Colonic mucosa (tissue), 4 donors: ENCODE measurements at regions not wholly inside any gene's neighbourhood (a gene's known extent, or its start where the extent isn't known, plus 50 kb on each side); places are given as distances from the start of the nearest gene placed in this dataset.
A peak's percentile ranks its signal among the peaks of the same experiment; 100 is the strongest.

Source experiments
- DNase-seq: peaks from one replicate; pipeline ENCODE4 v3.0.0-alpha.2; 2020
- H3K27ac ChIP-seq: fragments of 200-600 bp; one replicate; pipeline ENCODE4 v1.8.0; 2021
- H3K27me3 ChIP-seq: fragments of 200-600 bp; one replicate; pipeline ENCODE4 v1.8.0; 2021
- H3K36me3 ChIP-seq: fragments of 200-600 bp; one replicate; pipeline ENCODE4 v1.8.0; 2021
- H3K4me1 ChIP-seq: fragments of 200-600 bp; one replicate; pipeline ENCODE4 v1.8.0; 2021; ENCODE audit warnings: mild to moderate bottlenecking
- H3K4me3 ChIP-seq: fragments of 200-600 bp; one replicate; pipeline ENCODE4 v1.8.0; 2021
- H3K9ac ChIP-seq, 2 donors: one replicate each; pipeline ENCODE4 v1.7.0; 2013; ENCODE audit warnings: control low read depth in 2 of 2, low read depth in 2 of 2, low read length in 2 of 2
- H3K9me3 ChIP-seq: fragments of 200-600 bp; one replicate; pipeline ENCODE4 v1.8.0; 2021
- CTCF ChIP-seq: fragments of 200-600 bp; IDR thresholded peaks from one replicate; pipeline ENCODE4 v1.8.0; 2022; ENCODE audit warnings: antibody characterized with exemption, mild to moderate bottlenecking
- intact Hi-C: fragments of 100-400 bp; cut with DNase I; formaldehyde crosslinking; loops from one replicate; pipeline ENCODE4 v1.14.1; 2022
- donor health status: healthy.
- donor health status: DM: no; HTN: no; CAD: no.
- donor health status: DM: no; HTN: no; CAD: no.

GRCh38 chr6:11318835-11319813 lies 86.7 kb upstream of the NEDD9 start:
- no peak for TF ChIP-seq CTCF
- no peaks in the 10 kb centered on the region for H3K36me3 ChIP-seq
- H3K4me1 ChIP-seq, result no peaks in the 10 kb centered on the region
- DNase-seq, result no peak
- peak overlapping the region in 1 of 2 donors; percentile 23 for H3K9ac ChIP-seq
- no peaks in the 10 kb centered on the region for H3K27me3 ChIP-seq
- H3K4me3 ChIP-seq, result no peak overlapping the region
- H3K9me3 ChIP-seq, result no peaks in the 10 kb centered on the region
- H3K27ac ChIP-seq, result peak overlapping the region; percentile 31
- intact Hi-C loops, result no loop called here

GRCh38 chr6:11317885-11318771 lies 85.7 kb upstream of the NEDD9 start:
- TF ChIP-seq CTCF, result no peak
- Histone ChIP-seq H3K27ac (peak overlapping the region; percentile 31), H3K27me3 (no peaks in the 10 kb centered on the region), H3K4me3 (no peak overlapping the region), H3K36me3 (no peaks in the 10 kb centered on the region), H3K9ac (no peak overlapping the region), H3K9me3 (no peaks in the 10 kb centered on the region), H3K4me1 (no peaks in the 10 kb centered on the region)
- DNase-seq, result peak; percentile 72
- intact Hi-C loops, result no loop called here

- Histone ChIP-seq H3K27ac (peak overlapping the region; percentile 28), H3K9me3 (no peaks in the 10 kb centered on the region), H3K27me3 (no peaks in the 10 kb centered on the region), H3K9ac (no peak overlapping the region), H3K4me1 (no peaks in the 10 kb centered on the region), H3K4me3 (no peak overlapping the region), H3K36me3 (no peaks in the 10 kb centered on the region)
- peak; percentile 62 for DNase-seq
- intact Hi-C loops, result no loop called here
- TF ChIP-seq CTCF, result no peak
Measured at GRCh38 chr6:11315743-11316437, 83.4 kb upstream of the NEDD9 start.

GRCh38 chr6:11313207-11313606 lies 80.7 kb upstream of the NEDD9 start:
- intact Hi-C loops, result no loop called here

More at GRCh38 chr6:11313207-11313606, 80.7 kb upstream of the NEDD9 start:
- Histone ChIP-seq H3K9me3 (no peaks in the 10 kb centered on the region), H3K9ac (no peak overlapping the region), H3K27ac (no peak overlapping the region), H3K4me3 (no peak overlapping the region), H3K36me3 (no peaks in the 10 kb centered on the region), H3K27me3 (no peaks in the 10 kb centered on the region), H3K4me1 (no peaks in the 10 kb centered on the region)
- DNase-seq, result no peak
- no peak for TF ChIP-seq CTCF
